ENCODE measurements at regions not wholly inside any gene's neighbourhood (a gene's known extent, or its start where the extent isn't known, plus 50 kb on each side); places are given as distances from the start of the nearest gene placed in this dataset.

- Histone ChIP-seq H3K79me2 (ENCODE audit: insufficient read depth, low read length) (no peaks in the 10 kb centered on the region), H4K20me1 (ENCODE audit: insufficient read depth, low read length, poor library complexity, severe bottlenecking) (no peaks in the 10 kb centered on the region), H3K36me3 (ENCODE audit: insufficient read depth, low read length) (no peaks in the 10 kb centered on the region), H3K4me3 (ENCODE audit: low read length, poor library complexity, severe bottlenecking) (no peak overlapping the region), H3K27me3 (ENCODE audit: insufficient read depth, low read length, poor library complexity, severe bottlenecking) (no peaks in the 10 kb centered on the region), H3K9ac (ENCODE audit: low read depth, low read length, poor library complexity, severe bottlenecking) (no peak overlapping the region), H3K4me2 (ENCODE audit: low read depth, low read length, poor library complexity, severe bottlenecking) (no peak overlapping the region), H3K4me1 (ENCODE audit: insufficient read depth, low read length, poor library complexity, severe bottlenecking) (no peaks in the 10 kb centered on the region), H2AFZ (ENCODE audit: low read length) (no peak overlapping the region), H3K9me2 (replicated peaks; ENCODE audit: low read depth, low read length) (no peaks in the 10 kb centered on the region), H3K9me3 (ENCODE audit: insufficient read depth, low read depth, low read length) (no peaks in the 10 kb centered on the region), H3F3A (ENCODE audit: low read depth) (no peaks in the 10 kb centered on the region)
- TF ChIP-seq, protein P1, sequence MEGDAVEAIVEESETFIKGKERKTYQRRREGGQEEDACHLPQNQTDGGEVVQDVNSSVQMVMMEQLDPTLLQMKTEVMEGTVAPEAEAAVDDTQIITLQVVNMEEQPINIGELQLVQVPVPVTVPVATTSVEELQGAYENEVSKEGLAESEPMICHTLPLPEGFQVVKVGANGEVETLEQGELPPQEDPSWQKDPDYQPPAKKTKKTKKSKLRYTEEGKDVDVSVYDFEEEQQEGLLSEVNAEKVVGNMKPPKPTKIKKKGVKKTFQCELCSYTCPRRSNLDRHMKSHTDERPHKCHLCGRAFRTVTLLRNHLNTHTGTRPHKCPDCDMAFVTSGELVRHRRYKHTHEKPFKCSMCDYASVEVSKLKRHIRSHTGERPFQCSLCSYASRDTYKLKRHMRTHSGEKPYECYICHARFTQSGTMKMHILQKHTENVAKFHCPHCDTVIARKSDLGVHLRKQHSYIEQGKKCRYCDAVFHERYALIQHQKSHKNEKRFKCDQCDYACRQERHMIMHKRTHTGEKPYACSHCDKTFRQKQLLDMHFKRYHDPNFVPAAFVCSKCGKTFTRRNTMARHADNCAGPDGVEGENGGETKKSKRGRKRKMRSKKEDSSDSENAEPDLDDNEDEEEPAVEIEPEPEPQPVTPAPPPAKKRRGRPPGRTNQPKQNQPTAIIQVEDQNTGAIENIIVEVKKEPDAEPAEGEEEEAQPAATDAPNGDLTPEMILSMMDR (conservative IDR thresholded peaks at IDR 0.05; ENCODE audit: low read length), result no peak
- TF ChIP-seq EZH2phosphoT487 (IDR thresholded peaks at IDR 0.05; ENCODE audit: borderline replicate concordance), result no peak
Observed at GRCh38 chr18:10388373-10388772, 66.1 kb upstream of the APCDD1 start.

DNA sequence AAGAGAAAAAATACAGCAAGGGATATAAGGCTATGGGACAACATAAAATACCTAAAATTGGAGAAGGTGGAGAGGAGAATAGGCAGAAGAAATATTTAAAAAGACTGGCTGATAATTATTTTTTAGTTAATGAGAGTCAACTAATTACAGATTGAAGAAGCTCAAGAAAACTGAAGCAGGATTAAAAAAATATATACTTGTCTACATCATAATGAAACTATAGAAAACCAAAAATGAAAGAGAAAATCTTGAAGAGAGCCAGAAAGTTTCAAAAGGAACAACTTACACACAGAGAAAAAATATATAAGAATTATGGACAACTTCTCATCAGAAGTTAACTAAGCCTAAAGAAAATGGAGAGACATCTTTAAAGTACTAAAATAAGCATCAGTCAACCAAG is 62.9 kb upstream of the APCDD1 start:
- no peak overlapping the region for H3K9ac ChIP-seq (ENCODE audit: low read depth, low read length, poor library complexity, severe bottlenecking)
- H2AFZ ChIP-seq (ENCODE audit: low read length), result no peak overlapping the region
- H3K9me3 ChIP-seq (ENCODE audit: insufficient read depth, low read depth, low read length), result no peaks in the 10 kb centered on the region
- H3K27me3 ChIP-seq (ENCODE audit: insufficient read depth, low read length, poor library complexity, severe bottlenecking), result no peaks in the 10 kb centered on the region
- TF ChIP-seq, protein P1 (conservative IDR thresholded peaks at IDR 0.05; ENCODE audit: low read length), result no peak
- no peak for TF ChIP-seq EZH2phosphoT487 (IDR thresholded peaks at IDR 0.05; ENCODE audit: borderline replicate concordance)
- no peaks in the 10 kb centered on the region for H4K20me1 ChIP-seq (ENCODE audit: insufficient read depth, low read length, poor library complexity, severe bottlenecking)
- no peaks in the 10 kb centered on the region for H3K9me2 ChIP-seq (replicated peaks; ENCODE audit: low read depth, low read length)
- no peaks in the 10 kb centered on the region for H3K4me1 ChIP-seq (ENCODE audit: insufficient read depth, low read length, poor library complexity, severe bottlenecking)
- H3K4me2 ChIP-seq (ENCODE audit: low read depth, low read length, poor library complexity, severe bottlenecking), result no peak overlapping the region
- H3F3A ChIP-seq (ENCODE audit: low read depth), result no peaks in the 10 kb centered on the region
- no peaks in the 10 kb centered on the region for H3K36me3 ChIP-seq (ENCODE audit: insufficient read depth, low read length)
- no peak overlapping the region for H3K4me3 ChIP-seq (ENCODE audit: low read length, poor library complexity, severe bottlenecking)
- no peaks in the 10 kb centered on the region for H3K79me2 ChIP-seq (ENCODE audit: insufficient read depth, low read length)

- no peaks in the 10 kb centered on the region for H3K27me3 ChIP-seq (ENCODE audit: insufficient read depth, low read length, poor library complexity, severe bottlenecking)
- H3K9me3 ChIP-seq (ENCODE audit: insufficient read depth, low read depth, low read length), result no peaks in the 10 kb centered on the region
- H4K20me1 ChIP-seq (ENCODE audit: insufficient read depth, low read length, poor library complexity, severe bottlenecking), result no peaks in the 10 kb centered on the region
- no peak overlapping the region for H3K4me3 ChIP-seq (ENCODE audit: low read length, poor library complexity, severe bottlenecking)
- no peaks in the 10 kb centered on the region for H3K4me1 ChIP-seq (ENCODE audit: insufficient read depth, low read length, poor library complexity, severe bottlenecking)
- no peak overlapping the region for H3K4me2 ChIP-seq (ENCODE audit: low read depth, low read length, poor library complexity, severe bottlenecking)
- H3K36me3 ChIP-seq (ENCODE audit: insufficient read depth, low read length), result no peaks in the 10 kb centered on the region
- no peak overlapping the region for H3K9ac ChIP-seq (ENCODE audit: low read depth, low read length, poor library complexity, severe bottlenecking)
- TF ChIP-seq, protein P1 (conservative IDR thresholded peaks at IDR 0.05; ENCODE audit: low read length), result no peak
- no peak for TF ChIP-seq EZH2phosphoT487 (IDR thresholded peaks at IDR 0.05; ENCODE audit: borderline replicate concordance)
- H2AFZ ChIP-seq (ENCODE audit: low read length), result no peak overlapping the region
- H3K79me2 ChIP-seq (ENCODE audit: insufficient read depth, low read length), result no peaks in the 10 kb centered on the region
- H3K9me2 ChIP-seq (replicated peaks; ENCODE audit: low read depth, low read length), result no peaks in the 10 kb centered on the region
- no peaks in the 10 kb centered on the region for H3F3A ChIP-seq (ENCODE audit: low read depth)
Observed at GRCh38 chr18:10397004-10397403, 57.4 kb upstream of the APCDD1 start.
